DMS153 (cell line): ENCODE measurements at regions not wholly inside any gene's neighbourhood (a gene's known extent, or its start where the extent isn't known, plus 50 kb on each side); places are given as distances from the start of the nearest gene placed in this dataset.
"Not testable (repeated sequence)": the region's sequence is repeated elsewhere in the genome, so short reads cannot be mapped to it uniquely, and the experiment has no call there.

Experiments used
- DNase-seq: peaks from one replicate; lab custom pipeline; 2025; lab: John Stamatoyannopoulos, UW

GRCh38 chr17:53330756-53331155, 492.0 kb upstream of the KIF2B start:
- no peak for DNase-seq

GRCh38 chr17:53321651-53322050, 501.1 kb upstream of the KIF2B start:
- no peak for DNase-seq

GRCh38 chr17:53319947-53320346, 502.8 kb upstream of the KIF2B start:
- DNase-seq: no peak

DNA sequence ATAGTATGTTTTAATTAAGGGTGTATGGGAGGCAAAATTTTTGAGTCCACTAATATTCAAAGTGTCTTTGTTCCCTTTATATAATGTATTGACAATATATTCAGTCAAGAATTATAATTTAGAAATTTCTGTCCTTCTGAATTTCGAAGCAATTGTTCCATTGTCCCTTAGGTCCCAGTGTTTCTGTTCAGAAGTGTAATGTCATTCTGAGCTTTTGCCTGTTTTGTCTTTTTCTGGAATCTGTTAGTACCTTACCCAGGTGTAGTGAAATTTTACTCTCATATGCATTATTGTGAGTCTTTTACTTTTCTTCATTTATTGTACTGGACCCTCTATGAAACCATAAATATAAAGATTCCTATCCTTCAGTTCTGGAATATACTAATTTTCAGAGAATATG, 505.7 kb upstream of the KIF2B start:
- DNase-seq: no peak

GRCh38 chr17:53316073-53316472, 506.7 kb upstream of the KIF2B start:
- DNase-seq: no peak

DNA sequence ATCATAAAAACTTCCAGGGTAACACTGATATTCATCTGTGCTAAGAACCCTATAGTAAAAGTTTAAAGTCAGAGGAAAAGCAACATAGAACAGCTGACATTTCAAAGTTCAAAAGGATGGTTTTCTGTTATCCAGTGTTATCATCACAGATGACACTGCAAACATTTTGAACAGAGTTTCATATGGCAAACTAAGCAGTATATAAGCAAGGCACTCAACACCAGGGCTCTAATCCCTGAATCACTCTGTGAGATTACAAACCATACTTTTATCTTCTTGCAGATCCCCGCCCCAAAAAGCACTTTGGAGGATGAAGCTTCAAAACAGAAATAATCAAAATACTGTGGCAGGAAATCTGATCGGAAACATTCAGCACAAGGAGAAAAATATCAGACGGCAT, 508.2 kb upstream of the KIF2B start:
- no peak for DNase-seq

DNA sequence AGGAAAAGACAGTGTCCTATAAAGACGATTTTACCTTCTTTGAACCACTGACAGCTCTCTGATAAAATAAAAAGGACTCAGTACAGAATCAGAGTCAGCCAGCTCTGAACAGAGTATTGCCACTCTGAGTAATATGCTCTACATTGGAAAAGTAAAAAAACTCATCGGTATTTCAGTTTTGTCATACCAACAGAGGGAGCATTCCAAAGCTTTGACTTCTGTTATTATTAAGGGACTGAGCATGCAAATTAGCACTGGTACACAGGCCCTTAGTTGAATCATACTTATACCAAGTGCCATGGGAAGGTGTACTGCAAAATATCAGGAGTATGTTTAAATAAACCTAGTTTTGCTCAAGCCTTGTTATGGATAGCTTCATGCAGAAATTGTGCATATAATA, 509.0 kb upstream of the KIF2B start:
- no peak for DNase-seq

- DNase-seq: no peak
These were observed 544.3 kb upstream of the KIF2B start for GRCh38 chr17:53278466-53278865.

DNA sequence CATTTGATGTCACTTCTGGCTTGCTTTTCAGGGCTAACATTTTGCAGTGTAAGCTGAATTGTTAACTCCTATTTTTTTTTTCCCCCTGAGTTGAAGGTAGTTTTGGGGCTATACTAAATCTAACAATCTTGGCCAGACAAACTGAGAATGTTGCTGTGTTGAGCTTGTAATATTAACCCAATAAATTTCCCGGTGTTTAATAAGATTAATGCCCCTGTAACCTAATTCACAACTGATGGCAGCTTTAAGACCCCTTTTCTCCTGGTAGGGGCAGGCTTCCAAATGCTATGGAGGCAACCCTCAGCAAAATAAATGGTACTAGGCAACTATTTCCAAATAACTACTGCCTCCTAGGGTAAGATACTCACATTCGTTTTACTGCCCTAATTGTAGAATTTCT, 549.6 kb upstream of the KIF2B start:
- DNase-seq: no peak

DNA sequence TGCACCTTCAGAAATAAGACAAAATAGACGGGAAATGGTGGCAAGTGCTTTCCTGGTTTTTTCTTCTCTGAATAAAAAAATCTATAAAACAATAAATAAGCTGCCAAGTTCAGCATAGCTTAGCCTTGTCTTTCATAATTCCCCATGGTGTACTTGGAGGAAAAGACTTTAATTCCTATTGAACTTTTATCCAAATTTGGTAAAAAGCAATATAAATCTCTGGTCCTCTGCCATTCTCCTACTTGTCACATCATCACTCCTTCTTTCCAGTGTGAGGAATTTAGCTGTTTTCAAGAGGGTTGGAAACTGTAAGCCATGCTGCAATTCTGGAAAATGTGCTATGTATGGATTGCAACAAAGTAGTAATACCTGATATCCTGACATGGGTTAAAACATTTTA, 551.8 kb upstream of the KIF2B start:
- no peak for DNase-seq

DNA sequence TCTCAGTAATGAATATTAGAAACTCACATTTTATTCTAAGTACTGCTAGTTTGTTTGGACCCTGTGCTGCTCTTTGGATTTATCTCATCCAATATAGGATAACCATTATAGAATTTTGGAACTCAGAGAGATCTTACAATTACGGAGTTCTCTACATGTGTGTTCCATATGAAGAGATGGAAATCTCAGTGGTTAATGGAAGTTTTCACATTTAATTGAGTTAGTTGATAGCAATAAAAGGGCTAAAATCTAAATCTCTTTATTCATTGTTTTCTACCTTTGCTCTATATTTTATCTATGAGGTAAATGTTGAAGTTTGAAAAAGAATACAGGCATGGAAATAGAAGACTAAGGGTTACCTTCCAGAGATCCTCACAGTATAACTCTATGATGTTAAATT, 558.0 kb upstream of the KIF2B start:
- DNase-seq: no peak

GRCh38 chr17:53253956-53254597, 568.6 kb upstream of the KIF2B start:
- no peak for DNase-seq

DNA sequence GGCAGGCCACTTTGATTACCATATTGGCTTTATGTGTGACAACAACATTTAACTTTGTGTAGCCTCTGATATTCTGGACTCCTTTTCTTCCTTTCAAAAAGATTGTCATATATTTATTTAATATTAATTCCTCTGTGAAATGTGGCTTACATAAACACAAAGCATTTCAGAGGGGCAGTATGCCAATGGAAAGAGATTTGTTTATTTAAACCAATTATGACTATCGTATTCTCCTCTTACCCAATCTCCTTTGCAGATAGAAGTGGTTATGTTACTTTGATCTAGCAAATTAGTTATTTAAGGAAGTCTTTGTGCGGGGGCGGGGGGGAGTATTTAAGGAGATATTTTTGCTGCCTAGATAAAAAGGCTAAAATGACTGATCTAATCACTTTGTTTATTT, 573.7 kb upstream of the KIF2B start:
- no peak for DNase-seq

- no peak for DNase-seq
These were observed 588.6 kb upstream of the KIF2B start for GRCh38 chr17:53234138-53234537.

DNA sequence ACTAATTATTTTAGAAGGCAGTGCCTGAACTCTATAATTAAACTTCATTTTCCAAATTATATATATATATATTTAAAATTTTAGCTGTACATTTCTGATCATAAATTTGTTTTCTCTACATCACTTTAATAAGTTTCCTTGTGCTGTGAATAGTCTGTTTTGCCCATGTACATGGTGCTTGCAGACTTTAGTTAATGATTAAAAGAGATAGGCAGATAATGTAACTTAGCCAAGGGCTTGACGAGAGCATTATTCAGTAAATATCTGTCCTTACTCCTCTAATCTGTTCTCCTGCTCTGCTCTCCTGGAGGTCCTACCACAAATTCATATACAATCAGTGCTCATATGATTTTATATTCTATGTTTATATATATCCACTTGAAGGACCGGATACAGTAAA, 595.2 kb upstream of the KIF2B start:
- DNase-seq: no peak

- DNase-seq: no peak
These were observed 595.6 kb upstream of the KIF2B start for GRCh38 chr17:53227111-53227510.

DNA sequence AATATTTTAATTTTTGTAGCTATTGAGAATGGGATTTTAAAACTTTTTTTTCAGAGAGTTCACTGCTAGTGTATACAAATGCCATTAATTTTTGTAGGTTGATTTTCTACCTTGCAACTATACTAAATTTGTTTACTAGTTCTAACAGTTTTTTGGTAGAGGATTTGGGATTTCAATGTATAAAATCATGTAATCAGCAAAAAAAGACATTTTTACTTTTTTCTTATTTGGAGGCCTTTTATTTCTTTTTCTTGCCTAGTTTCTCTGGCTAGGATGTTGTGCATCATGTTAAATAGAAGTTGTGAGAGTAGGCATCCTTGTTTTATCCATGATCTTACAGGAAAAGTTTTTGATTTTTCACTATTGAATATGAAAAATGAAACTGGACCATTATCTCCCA, 602.9 kb upstream of the KIF2B start:
- no peak for DNase-seq

DNA sequence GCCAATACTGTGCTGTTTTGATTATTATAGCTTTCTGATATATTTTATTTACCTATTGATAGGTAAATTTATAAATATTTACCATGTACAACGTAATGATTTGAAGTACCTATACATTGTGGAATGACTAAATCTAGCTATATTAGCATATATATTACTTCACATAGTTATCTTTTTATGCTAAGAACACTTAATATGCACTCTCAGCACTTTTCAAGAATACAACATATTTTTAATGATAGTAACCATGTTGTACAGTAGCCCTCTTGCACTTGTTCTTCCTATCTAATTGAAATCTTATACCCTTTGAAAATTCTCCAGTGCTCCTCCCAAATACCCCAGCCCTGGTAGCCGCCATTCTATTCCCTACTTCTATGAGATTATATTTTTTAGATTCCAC, 604.0 kb upstream of the KIF2B start:
- DNase-seq: no peak

DNA sequence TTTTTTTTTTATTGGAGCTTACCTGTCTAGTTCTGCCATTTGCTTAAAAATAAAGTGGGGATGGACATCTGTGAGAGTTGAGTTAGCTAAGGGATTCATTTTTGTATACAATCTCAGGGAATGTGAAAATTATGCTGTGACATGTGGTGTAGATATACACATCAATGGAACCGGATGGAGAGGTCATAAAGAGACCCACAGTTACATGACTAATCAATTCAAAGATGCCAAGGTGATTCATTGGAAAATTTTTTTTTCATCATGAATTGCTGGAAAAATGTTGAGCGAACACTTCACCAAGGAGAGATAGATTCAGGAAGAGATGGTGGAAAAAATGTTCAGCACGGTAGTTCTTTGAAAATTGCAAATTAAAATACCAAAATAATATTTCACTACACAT, 605.4 kb upstream of the KIF2B start:
- no peak for DNase-seq

DNA sequence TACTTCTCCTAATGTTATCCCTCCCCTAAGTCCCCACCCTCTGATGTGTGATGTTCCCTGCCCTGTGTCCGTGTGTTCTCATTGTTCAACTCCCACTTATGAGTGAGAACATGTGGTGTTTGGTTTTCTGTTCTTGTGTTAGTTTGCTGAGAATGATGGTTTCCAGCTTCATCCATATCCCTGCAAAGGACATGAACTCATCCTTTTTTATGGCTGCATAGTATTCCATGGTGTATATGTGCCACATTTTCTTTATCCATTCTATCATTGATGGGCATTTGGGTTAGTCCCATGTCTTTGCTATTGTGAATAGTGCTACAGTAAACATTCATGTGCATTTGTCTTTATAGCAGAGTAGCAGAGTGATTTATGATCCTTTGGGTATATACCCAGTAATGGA, 613.8 kb upstream of the KIF2B start:
- DNase-seq: not testable (repeated sequence)

DNA sequence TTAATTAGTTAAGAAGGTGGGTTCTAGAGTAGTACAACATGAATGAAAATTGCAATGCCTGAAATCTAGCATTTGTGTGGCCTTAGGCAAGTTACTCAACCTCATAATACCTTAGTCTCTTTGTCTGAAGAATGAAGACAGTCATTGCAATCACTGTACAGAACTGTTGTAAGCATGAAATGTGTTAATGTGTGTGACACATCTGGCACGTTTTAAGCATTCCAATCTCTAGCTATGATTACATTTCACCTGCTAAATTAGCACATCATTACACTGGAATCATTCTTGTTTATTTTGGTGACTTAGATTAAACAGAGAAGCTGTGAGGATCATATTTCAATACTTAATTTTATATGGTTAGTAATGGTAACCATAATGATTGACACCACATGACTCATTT, 629.7 kb upstream of the KIF2B start:
- DNase-seq: no peak

DNA sequence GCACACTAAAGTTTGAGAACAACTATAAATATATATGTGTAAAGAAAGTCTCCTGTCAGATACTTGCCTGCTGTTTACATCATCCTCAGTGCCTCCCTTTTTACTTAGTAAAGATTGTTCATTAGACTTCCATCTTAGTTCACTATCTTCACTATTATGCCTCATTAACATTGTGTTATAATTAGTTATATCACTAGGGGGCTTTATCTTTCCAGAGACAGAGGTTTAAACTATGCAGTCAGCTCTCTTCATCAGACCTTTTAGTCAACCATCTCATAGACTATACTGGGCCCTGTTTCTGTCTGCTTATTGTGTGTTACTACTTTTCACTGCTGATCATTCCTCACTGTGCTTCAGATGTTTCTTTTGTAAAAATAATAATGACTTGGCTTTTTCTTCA, 630.8 kb upstream of the KIF2B start:
- DNase-seq: no peak

GRCh38 chr17:53186001-53186400, 636.7 kb upstream of the KIF2B start:
- no peak for DNase-seq

DNA sequence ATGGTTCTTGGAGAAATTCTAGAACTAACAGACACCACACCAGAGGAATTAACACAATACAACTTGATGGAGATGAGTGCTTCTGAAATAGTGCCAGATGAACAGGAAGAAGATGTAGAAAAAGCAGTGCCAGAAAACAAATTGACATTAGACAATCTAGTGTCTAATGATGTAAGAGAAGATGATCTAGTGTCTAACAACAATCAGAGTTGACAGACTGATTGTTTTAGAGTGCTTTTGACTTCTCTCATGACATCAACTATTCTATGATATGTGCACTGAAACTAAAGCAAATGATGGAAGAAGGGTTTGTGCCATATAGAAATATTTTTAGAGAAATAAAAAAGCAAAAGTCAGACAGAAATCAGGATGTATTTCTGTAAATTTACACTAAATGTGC, 646.1 kb upstream of the KIF2B start:
- DNase-seq: no peak

- DNase-seq: no peak
These were observed 654.3 kb upstream of the KIF2B start for GRCh38 chr17:53168413-53168812.
